Fibroblast of mammary gland (primary cell): ENCODE measurements at regions not wholly inside any gene's neighbourhood (a gene's known extent, or its start where the extent isn't known, plus 50 kb on each side); places are given as distances from the start of the nearest gene placed in this dataset.

ENCODE experiments used
- DNase-seq: peaks from one replicate; pipeline ENCODE4 v3.0.0-alpha.2; 2010; ENCODE audit warnings: low read depth
- H3K4me3 ChIP-seq: 2 replicates; pipeline ENCODE4 v1.5.1; 2011; ENCODE audit warnings: low read depth, mild to moderate bottlenecking, low read length, moderate library complexity; ENCODE audit not compliant: control insufficient read depth
- CTCF ChIP-seq: conservative IDR thresholded peaks from 2 replicates; pipeline ENCODE4 v1.5.1; 2011; ENCODE audit warnings: low read depth, low read length, inconsistent platforms; ENCODE audit not compliant: control insufficient read depth, insufficient read depth

- no peak for TF ChIP-seq CTCF
- H3K4me3 ChIP-seq: no peak overlapping the region
- DNase-seq: no peak
Measured at GRCh38 chr2:78676921-78677696, 348.4 kb upstream of the REG3G start.

- H3K4me3 ChIP-seq: no peak overlapping the region
- no peak for DNase-seq
- TF ChIP-seq CTCF: no peak
Measured at GRCh38 chr2:78677774-78678173, 347.7 kb upstream of the REG3G start.

- no peak overlapping the region for H3K4me3 ChIP-seq
- no peak for TF ChIP-seq CTCF
Measured at GRCh38 chr2:78681386-78681785, 344.1 kb upstream of the REG3G start.

GRCh38 chr2:78682781-78683180, 342.7 kb upstream of the REG3G start:
- H3K4me3 ChIP-seq: no peak overlapping the region
- TF ChIP-seq CTCF: no peak
- no peak for DNase-seq

More at GRCh38 chr2:78681386-78681785, 344.1 kb upstream of the REG3G start:
- DNase-seq: no peak

- no peak for DNase-seq
- TF ChIP-seq CTCF: no peak
- H3K4me3 ChIP-seq: no peak overlapping the region
Measured at GRCh38 chr2:78686625-78687153, 338.8 kb upstream of the REG3G start.

- no peak for TF ChIP-seq CTCF
- H3K4me3 ChIP-seq: no peak overlapping the region
- DNase-seq: no peak
Measured at GRCh38 chr2:78699696-78700095, 325.8 kb upstream of the REG3G start.
